Calu3 (cell line): ENCODE measurements at regions not wholly inside any gene's neighbourhood (a gene's known extent, or its start where the extent isn't known, plus 50 kb on each side); places are given as distances from the start of the nearest gene placed in this dataset.

Source experiments
- BruUV-seq: library from RNA; stranded (reverse); fragments of 400-500 nt; replicated peaks from 2 replicates; lab custom pipeline; 2021; lab: Mats Ljungman, UMichigan
- CTCF ChIA-PET: fragments of 300-600 bp; sonication (Branson Sonifier 250); formaldehyde crosslinking; loops from one replicate; lab custom pipeline; 2022; ENCODE audit warnings: antibody characterized with exemption; lab: Charles Lee
- DNase-seq: peaks from one replicate; pipeline ENCODE4 v3.0.0; 2022
- H3K27ac Mint-ChIP-seq: one replicate; pipeline ENCODE4 v1.8.0; 2022; ENCODE audit warnings: mixed read lengths; ENCODE audit not compliant: unreplicated experiment
- H3K27me3 Mint-ChIP-seq: one replicate; pipeline ENCODE4 v1.8.0; 2022; ENCODE audit warnings: mixed read lengths; ENCODE audit not compliant: unreplicated experiment
- H3K36me3 Mint-ChIP-seq: one replicate; pipeline ENCODE4 v1.8.0; 2022; ENCODE audit warnings: mild to moderate bottlenecking, moderate library complexity, mixed read lengths; ENCODE audit not compliant: insufficient read depth, unreplicated experiment
- H3K4me1 Mint-ChIP-seq: one replicate; pipeline ENCODE4 v1.8.0; 2022; ENCODE audit warnings: mild to moderate bottlenecking, low read depth, mixed read lengths; ENCODE audit not compliant: unreplicated experiment
- H3K4me3 Mint-ChIP-seq: one replicate; pipeline ENCODE4 v1.8.0; 2022; ENCODE audit warnings: mild to moderate bottlenecking, low read depth, moderate library complexity, mixed read lengths; ENCODE audit not compliant: unreplicated experiment
- H3K9me3 Mint-ChIP-seq: one replicate; pipeline ENCODE4 v1.8.0; 2022; ENCODE audit warnings: low read depth, mixed read lengths; ENCODE audit not compliant: unreplicated experiment
- intact Hi-C: fragments of 100-400 bp; cut with micrococcal nuclease; formaldehyde crosslinking; loops from one replicate; pipeline ENCODE4 v1.10.0; 2022; ENCODE audit not compliant: unreplicated experiment
- TF ChIP-seq, protein P1 (sequence below): fragments of 200-600 bp; IDR thresholded peaks from one replicate; pipeline ENCODE4 v1.8.0; 2022; ENCODE audit warnings: antibody characterized with exemption; ENCODE audit not compliant: unreplicated experiment

DNA sequence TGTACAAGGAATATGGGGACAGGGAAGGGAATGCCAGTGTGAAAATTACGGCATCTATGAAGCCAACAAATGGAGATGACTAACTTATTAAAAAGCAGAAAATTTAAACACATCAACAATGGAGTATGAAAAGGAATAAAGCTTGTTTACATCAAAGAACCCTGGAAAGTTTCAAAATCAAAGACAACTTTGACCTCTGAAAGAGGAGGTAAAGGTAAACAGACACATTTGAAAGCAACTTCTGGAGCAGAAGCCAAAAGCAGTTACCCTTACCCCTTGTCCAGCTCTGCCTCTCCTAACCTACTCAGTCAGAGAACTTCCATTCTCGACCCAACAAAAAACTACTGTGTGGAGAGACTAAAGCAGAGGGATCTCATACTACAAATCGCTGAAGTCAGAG lies 184.3 kb downstream of the DUSP6 start:
- CTCF ChIA-PET, result no interaction called here
- Mint-ChIP-seq H3K27me3 (no peaks in the 10 kb centered on the region), H3K27ac (no peak overlapping the region), H3K9me3 (peaks cover 3% of the 10 kb centered on the region), H3K4me1 (no peaks in the 10 kb centered on the region), H3K4me3 (no peak overlapping the region), H3K36me3 (no peaks in the 10 kb centered on the region)
- intact Hi-C loops, result no loop called here
- BruUV-seq, result no TSS peak
- no peak for DNase-seq
- TF ChIP-seq, protein P1, sequence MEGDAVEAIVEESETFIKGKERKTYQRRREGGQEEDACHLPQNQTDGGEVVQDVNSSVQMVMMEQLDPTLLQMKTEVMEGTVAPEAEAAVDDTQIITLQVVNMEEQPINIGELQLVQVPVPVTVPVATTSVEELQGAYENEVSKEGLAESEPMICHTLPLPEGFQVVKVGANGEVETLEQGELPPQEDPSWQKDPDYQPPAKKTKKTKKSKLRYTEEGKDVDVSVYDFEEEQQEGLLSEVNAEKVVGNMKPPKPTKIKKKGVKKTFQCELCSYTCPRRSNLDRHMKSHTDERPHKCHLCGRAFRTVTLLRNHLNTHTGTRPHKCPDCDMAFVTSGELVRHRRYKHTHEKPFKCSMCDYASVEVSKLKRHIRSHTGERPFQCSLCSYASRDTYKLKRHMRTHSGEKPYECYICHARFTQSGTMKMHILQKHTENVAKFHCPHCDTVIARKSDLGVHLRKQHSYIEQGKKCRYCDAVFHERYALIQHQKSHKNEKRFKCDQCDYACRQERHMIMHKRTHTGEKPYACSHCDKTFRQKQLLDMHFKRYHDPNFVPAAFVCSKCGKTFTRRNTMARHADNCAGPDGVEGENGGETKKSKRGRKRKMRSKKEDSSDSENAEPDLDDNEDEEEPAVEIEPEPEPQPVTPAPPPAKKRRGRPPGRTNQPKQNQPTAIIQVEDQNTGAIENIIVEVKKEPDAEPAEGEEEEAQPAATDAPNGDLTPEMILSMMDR, result no peak

DNA sequence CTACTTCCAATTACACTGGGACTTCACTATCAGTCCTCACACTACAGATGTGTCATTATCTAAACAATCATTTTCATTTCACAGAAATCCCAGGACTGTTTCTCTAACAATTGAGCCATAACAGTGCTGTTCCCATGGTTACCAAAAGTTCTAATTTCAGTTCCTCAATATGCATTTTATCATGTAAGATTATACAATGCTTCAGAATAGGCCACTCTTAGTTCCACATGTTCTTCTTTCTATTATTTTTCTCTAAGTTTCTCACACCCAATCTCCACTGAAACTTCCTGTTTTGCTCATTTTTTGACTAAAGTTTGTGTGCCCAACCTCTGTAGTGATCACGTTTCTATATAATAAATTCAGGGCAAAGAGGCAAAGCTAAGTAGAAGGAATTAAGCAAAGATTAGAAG lies 185.8 kb downstream of the DUSP6 start:
- TF ChIP-seq, protein P1, result no peak
- BruUV-seq, result no TSS peak
- H3K9me3 Mint-ChIP-seq, result peaks cover 2% of the 10 kb centered on the region
- intact Hi-C loops, result no loop called here
- no peak overlapping the region for H3K4me3 Mint-ChIP-seq
- CTCF ChIA-PET, result no interaction called here
- H3K27ac Mint-ChIP-seq, result no peak overlapping the region
- no peak for DNase-seq
- H3K36me3 Mint-ChIP-seq, result no peaks in the 10 kb centered on the region
- no peaks in the 10 kb centered on the region for H3K27me3 Mint-ChIP-seq
- no peaks in the 10 kb centered on the region for H3K4me1 Mint-ChIP-seq

DNA sequence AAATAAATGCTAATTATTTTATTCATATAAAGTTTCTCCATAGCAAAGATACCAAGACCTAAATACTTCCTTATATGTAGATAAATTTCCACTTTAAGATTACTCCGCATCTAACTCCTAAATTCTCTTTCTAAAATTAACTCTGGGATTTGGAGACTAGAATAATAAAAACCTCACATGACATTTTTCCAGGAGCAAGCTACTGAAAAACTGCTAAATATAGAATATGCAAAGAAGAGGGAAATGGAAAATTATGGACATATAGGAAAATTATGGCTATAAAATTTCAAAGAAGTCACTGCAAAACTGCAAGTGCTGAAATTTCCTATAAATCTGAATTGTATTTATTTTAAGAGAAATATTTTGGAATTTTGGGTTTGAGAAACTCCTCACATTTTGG lies 186.2 kb downstream of the DUSP6 start:
- intact Hi-C loops, result no loop called here

DNA sequence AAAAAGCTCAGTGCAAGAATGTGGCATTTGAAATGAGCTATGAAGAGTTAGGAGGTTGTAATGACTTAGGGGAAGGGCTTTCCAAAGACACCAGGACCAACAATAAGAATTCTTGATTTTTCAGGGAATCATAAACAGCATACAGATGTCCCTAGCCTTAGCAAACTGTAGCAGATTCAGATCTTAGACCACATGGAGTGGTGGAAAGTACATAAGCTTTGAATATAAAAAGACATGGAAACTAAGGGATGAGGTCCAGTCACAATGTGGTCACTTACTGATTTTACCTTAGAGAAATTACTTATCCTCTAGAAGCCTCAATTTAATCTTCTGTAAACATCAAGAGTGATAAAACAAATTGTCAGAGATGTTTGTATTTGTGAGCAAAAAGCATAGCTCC lies 186.6 kb downstream of the DUSP6 start:
- Mint-ChIP-seq H3K36me3 (no peaks in the 10 kb centered on the region), H3K27me3 (no peaks in the 10 kb centered on the region), H3K4me3 (no peak overlapping the region), H3K9me3 (no peaks in the 10 kb centered on the region), H3K27ac (no peak overlapping the region), H3K4me1 (no peaks in the 10 kb centered on the region)
- no peak for DNase-seq
- no TSS peak for BruUV-seq
- CTCF ChIA-PET, result no interaction called here
- intact Hi-C loops, result no loop called here
- TF ChIP-seq, protein P1, result no peak

More for the DNA sequence above, 186.2 kb downstream of the DUSP6 start:
- BruUV-seq, result no TSS peak
- no peak overlapping the region for H3K4me3 Mint-ChIP-seq
- no peak overlapping the region for H3K27ac Mint-ChIP-seq
- H3K9me3 Mint-ChIP-seq, result no peaks in the 10 kb centered on the region
- CTCF ChIA-PET, result no interaction called here
- no peak for DNase-seq
- no peaks in the 10 kb centered on the region for H3K27me3 Mint-ChIP-seq
- TF ChIP-seq, protein P1, result no peak
- H3K36me3 Mint-ChIP-seq, result no peaks in the 10 kb centered on the region
- no peaks in the 10 kb centered on the region for H3K4me1 Mint-ChIP-seq
